Hippocampal formation (tissue), 2 donors: ENCODE measurements at regions not wholly inside any gene's neighbourhood (a gene's known extent, or its start where the extent isn't known, plus 50 kb on each side); places are given as distances from the start of the nearest gene placed in this dataset.

Experiments
- DNase-seq, 2 donors: peaks; one replicate each; lab custom pipeline; 2025; lab: John Stamatoyannopoulos, UW

DNA sequence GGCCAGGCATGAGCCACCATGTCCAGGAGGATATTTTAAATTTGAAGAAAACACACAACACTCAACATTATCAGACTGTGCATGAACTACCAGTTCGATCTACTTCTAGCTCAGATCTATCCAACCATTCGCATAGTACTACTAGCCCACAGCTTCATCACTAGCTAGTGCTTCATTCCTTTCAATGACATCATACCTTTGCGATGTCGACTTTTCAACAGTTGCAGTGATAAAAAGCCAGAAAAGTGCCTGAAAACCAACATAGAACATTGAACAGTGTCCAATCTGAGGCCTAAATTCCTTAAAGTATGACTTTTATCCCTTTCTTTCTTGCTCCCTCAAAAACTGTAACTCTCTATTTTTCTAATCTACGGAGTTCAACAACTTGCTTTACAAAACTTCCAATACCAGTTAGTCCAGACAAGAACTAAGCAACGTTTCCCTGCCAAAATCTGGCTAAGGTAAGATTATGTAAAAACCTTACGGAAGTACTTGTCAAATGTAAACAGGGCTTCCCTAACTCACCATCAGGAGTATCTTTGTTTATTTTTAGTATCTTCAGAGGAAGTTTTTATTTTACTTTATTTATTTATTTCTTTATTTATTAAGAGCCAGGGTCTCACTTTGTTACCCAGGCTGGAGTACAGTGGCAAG, 434.0 kb upstream of the JARID2 start:
- DNase-seq = no peak

DNA sequence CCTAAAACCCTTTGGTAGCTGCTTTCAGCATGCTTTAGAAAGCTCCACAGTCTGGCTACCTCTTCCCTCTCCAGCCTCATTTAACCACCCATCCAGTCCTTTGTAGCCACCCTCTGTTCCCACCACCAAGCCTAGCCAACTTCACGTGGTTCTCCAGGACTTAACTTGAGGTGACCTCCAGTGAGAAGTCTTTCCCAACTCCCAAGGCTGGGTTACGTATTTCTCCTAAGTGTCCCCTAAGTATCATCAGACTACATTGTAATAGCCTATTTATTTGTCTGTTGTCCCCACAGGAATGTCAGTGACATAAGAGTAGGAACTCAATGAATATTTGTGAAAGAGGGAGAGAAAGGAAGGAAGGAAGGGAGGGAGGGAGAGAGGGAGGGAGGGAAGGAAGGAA, 431.9 kb upstream of the JARID2 start:
- no peak for DNase-seq

- DNase-seq = peak in 1 of 2 donors; percentile 28
Observed at GRCh38 chr6:14816116-14816859, 429.6 kb upstream of the JARID2 start.

- DNase-seq = no peak
Observed at GRCh38 chr6:14817074-14817473, 428.8 kb upstream of the JARID2 start.

DNA sequence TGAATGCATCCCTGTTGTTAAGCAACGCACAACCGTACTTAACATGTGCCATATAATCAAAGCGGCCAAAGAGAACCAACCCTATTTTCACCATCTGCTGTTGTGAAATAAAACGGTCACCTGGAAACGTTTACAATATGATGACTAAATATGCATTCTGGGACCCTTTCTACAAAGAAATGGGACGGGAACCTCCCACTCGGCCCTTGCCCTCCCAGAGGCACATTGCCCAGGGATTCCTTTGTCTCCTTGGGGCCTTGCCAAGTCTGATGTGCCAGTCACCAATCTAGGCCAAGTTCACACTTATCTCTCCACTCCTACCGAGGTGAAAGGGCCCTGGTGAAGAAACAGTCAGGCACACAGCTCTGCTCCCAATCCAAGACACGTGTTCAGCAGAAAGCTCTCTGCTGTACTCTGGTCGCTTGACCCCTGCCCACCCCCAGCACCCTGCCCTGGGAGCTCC, 427.4 kb upstream of the JARID2 start:
- DNase-seq = no peak

GRCh38 chr6:14819001-14819400, 426.9 kb upstream of the JARID2 start:
- no peak for DNase-seq

- no peak for DNase-seq
Observed at GRCh38 chr6:14819840-14820420, 425.9 kb upstream of the JARID2 start.

- DNase-seq = no peak
Observed at GRCh38 chr6:14822012-14822553, 423.8 kb upstream of the JARID2 start.

DNA sequence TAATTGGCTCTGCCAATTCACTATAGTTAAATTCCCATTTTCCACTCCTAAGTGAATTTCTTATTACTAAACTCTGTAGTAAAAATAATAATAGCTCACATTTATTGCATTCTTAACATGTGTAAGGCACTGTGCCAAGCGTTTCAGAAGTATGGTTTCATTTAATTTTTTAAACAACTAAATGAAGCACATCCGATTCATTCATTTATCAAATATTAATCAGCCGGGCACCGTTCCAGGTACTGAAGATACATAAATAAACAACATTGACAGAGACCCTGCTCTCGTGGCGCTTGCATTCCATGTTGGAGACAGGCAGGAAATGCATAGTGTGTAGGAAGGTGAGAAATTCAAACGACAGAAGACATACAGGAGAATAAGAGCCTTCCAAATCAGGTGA, 423.2 kb upstream of the JARID2 start:
- DNase-seq = no peak

DNA sequence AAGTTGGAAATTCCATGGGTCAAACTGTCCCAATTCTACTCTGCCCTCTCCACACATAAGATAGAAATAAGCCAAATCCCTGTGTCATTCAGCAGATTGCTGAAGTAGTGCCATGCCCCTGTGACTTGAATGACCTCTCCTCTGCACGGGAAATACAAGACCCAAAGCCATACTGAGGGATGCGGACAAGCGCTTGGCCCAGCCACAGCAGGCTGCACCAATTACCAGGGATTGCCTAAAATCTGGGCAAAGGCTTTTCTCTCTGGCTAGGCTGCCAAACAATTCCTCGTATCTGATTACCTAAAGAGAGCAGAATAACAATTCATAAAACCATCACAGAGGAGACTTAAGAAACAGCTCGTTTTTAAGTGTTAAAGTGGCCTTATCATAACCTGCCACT, 421.8 kb upstream of the JARID2 start:
- peak in 1 of 2 donors; percentile 5 for DNase-seq

- DNase-seq = peak in 1 of 2 donors; percentile 3
Observed at GRCh38 chr6:14824484-14825275, 421.2 kb upstream of the JARID2 start.

DNA sequence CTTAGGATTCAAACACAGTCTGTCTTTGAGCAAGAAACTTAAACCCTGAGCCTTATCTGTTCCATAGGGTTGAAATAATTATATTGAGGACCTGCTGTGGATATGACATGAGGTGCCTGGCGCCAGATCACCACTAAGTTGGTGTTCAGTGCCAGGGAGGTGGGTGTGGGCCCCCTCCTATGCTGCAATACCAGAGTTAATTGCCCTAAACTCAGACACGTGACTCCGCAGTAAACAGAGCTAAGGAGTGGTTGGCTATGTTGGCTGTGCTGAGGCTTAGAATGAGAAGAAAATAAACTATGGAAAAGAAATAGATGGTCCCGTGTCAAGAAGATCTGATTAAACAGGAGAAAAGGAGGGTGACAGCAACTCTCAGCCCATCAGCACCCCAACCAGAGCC, 419.4 kb upstream of the JARID2 start:
- no peak for DNase-seq

DNA sequence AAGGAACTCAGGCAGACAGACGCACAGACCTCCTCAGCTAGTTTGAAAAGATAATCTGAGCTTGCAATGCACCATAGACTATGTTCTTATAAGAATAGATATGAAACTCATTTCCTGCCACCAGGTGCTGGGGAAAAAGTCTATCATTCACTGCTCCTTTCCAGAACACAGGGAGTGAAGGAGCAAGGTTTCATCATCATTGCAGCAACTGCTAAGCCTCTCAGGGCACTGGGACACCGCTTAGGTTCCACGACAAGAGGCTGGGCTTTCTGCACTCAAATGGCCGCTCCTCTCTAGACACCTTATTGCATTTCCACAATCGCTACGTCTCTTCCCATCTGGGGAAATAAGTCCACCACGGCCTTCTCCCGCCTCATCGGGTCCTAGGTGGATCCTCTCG, 418.5 kb upstream of the JARID2 start:
- no peak for DNase-seq

DNA sequence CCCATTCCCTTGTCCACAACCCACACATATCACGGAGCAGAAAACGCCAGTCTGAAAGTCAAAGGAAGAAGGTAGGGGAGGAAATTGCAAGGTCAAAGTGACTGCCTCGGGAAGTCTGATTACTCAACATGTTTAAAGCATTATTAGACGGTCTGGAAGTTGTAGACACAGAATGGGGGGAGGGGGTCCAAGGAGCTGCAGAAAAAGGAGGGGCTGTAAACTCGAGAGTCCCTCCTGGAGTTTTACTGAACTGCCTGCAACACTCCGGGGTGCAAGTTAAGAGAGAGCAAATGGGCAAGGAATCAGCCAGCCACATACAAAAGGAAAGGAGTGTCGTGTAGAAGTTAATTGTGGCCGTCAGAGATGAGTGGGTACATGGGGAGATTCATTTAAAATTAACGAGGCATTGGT, 417.7 kb upstream of the JARID2 start:
- DNase-seq = no peak

- DNase-seq = no peak
Observed at GRCh38 chr6:14831070-14831469, 414.8 kb upstream of the JARID2 start.

- DNase-seq = peak in 1 of 2 donors; percentile 34
Observed at GRCh38 chr6:14831937-14832336, 413.9 kb upstream of the JARID2 start.

- DNase-seq = no peak
Observed at GRCh38 chr6:14832427-14832826, 413.4 kb upstream of the JARID2 start.

GRCh38 chr6:14834851-14835530, 410.9 kb upstream of the JARID2 start:
- no peak for DNase-seq

- DNase-seq = no peak
Observed at GRCh38 chr6:14837435-14837834, 408.4 kb upstream of the JARID2 start.

DNA sequence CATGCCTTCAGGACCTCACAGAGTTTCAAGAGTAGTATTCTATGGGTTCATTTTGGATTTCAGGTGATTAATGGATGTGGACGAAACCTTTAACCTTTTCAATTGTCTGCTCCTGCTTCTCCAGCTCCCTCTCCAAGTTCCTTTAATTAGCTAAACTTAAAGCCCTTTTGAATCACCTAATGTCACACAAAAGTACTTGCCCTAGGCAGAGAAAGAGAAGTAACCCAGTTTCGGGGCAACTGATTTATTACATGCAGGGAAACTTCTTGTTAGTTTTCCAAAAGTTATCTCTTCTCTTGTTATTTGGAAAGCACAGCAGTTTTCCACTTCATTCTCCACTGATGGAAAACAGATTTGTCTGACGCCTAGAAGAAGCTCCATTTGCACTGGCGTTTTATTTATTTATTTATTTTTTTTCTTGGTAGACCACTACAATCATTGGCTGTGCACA, 407.7 kb upstream of the JARID2 start:
- DNase-seq = no peak

- no peak for DNase-seq
Observed at GRCh38 chr6:14841901-14842421, 403.9 kb upstream of the JARID2 start.
